Activated T-helper 1 cell treated with Interleukin-2 at 50 U/mL for 16 hours (primary cell): ENCODE measurements at regions not wholly inside any gene's neighbourhood (a gene's known extent, or its start where the extent isn't known, plus 50 kb on each side); places are given as distances from the start of the nearest gene placed in this dataset.
"Not testable (repeated sequence)": the region's sequence is repeated elsewhere in the genome, so short reads cannot be mapped to it uniquely, and the experiment has no call there.

Experiments
- DNase-seq: peaks from one replicate; pipeline ENCODE4 v3.0.0-alpha.2; 2020; ENCODE audit warnings: low read depth

DNA sequence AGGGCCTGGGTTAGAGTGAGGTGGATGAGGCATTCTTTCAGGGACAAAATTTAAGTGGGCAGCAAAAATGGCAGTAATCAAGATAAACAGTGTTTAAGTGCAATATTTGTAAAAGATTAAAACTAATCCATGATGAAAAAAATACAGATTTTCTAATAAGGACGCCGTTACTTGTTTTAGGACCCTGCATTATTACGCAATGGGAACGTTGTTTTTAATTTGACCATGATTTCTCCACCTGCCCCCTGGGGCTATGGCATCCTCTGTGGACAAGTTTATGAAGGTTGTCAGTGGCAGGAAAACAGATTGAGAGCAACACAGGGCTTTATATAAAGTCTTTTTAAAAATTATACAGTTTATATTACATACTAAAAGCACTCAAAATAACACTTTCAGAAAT lies 380.6 kb upstream of the PHF14 start:
- no peak for DNase-seq

DNA sequence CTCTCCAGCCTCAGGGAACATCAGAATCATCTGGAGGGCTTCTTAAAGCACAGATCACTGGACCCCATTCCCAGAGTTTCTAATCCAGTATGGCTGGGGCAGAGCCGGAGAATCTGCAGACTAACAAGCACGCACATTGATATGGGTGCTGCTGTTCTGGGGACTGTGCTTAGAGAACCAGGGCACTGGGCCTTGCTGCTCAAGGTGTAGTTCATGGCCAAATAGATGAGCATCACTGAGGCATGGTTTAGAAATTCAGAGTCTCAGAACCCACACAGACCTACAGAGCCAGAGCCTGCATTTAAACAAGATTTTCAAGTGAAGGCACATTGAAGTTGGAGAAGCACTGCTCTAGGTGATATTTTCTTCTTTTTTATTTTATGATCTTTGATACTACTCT lies 376.8 kb upstream of the PHF14 start:
- DNase-seq = no peak

DNA sequence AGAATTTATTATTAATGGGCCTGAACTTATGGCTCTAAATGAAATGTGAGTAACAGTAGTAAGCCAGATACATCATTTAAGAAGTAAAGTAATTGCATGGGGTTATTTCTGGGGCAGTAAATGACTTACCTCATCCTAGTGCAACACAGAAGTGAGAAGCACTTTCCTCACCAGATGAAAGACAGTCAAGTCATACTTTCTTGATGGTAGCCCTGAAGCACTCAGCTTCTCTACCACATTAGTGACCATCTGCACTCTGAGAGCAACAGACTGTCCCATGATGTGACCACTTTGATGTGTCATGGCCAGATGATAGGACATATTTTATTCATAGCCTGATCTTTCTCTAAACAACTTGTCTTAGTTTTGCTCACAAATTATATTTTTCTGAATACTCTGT lies 369.5 kb upstream of the PHF14 start:
- DNase-seq = no peak

- DNase-seq = no peak
Observed at GRCh38 chr7:10612950-10613349, 360.7 kb upstream of the PHF14 start.

DNA sequence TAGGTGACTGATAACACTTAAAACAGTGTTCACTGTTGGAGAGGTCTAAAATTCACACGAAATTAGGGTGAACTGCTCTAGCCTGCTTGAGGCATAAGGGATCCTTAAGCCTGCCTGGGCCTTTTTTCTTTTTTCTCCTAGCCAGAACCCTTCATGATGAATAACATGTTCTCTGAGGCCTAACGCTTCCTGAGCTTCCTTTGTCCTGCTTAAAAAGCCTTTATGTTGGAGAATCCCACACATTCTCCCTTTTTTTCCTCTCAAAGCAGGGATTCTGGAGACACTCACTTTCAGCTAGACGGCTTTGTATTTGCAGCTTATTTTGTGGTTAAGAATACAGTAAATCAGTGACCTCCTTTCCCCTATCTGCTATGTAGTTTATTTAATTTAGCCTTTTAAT lies 354.7 kb upstream of the PHF14 start:
- DNase-seq = no peak

DNA sequence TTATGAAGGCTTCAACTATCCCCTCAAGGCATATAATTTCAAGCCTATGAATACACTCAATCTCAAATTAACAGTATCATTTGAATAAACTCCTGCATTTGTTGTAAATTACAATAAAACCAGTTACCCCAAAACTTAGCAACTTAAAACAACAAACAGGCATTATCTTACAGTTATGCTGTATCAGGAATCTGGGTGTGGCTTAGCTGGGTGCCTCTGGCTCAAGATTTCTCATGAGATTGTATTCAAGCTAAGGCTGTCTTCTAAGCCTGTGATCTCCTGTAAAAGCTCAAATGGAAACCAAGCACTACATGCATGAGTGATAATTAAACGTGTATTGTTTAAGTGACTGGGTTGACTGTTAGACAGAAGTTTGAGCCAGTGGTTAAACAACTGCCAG lies 341.0 kb upstream of the PHF14 start:
- DNase-seq = no peak

DNA sequence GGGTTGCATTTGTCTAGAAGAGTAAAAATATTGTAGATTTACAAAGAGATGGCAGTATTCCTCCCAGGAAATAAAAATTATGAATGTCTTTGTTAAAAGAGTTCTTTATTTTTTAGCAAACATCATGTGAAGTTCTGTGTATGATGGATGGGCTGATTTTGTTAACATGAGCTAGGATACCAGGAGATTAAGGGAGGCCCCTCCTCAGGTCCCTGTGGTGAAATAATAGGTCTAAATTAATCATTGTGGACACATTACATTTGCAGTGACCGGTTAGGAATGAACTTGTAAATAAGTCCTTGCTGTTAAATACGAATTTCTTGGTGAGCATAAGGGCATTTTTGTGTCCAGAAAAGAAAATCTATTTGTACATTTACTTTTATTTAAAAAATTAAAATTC lies 339.4 kb upstream of the PHF14 start:
- no peak for DNase-seq

DNA sequence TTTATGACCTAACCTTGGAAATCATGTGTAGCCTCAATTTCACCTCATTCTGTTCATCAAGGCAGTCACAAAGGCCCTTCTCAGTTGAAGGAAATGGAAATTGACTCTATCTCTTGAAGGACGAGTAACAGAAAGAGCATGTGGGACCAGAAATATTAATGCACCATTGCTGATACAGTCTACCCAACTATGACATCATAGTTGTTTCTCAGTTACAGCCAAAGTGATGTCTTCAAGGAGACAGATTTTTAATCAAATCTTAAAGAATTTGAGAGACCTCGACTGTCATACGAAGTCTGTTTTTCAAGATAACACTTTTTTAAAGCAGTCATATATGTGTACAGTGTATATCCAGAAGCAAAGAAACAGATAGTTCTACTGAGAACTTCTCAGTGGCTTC lies 335.7 kb upstream of the PHF14 start:
- DNase-seq = no peak

DNA sequence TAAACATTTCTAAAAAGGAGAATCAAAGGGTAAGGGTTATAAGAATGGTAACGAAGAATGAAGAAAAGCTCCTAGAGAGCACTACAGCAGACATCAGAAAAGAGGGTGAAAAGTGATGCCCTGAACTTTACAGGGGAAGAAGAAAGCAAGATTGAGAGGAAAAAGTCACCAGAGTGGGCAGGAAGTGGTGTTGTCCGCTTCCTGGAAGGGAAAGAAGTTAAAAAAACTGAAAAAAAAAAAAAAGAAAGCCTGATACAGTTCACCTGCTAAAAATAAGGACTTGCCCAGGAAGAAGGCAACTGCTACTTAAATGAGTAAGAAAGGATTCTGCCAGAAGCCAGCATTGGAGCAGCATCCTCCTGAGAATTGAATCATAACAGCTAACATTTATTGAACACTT lies 330.1 kb upstream of the PHF14 start:
- DNase-seq = no peak

DNA sequence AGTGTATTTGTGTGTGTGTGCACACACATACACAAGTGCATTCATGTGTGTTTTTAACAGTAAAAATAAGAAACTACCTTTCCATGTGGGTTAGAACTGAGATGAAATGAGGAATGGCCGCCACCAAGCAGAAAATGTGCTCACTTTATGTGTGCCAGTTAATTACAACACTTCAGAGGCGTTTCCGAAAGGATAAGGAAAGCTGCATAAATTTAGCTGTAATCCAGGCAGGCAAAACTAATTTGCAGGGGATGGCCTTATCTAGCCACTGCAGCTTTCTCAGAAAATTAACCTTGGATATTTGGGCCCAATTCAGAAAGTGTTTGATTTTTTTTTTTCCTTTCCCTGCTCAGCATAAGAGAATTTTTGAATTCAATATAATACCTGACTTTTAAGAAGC lies 328.8 kb upstream of the PHF14 start:
- no peak for DNase-seq

DNA sequence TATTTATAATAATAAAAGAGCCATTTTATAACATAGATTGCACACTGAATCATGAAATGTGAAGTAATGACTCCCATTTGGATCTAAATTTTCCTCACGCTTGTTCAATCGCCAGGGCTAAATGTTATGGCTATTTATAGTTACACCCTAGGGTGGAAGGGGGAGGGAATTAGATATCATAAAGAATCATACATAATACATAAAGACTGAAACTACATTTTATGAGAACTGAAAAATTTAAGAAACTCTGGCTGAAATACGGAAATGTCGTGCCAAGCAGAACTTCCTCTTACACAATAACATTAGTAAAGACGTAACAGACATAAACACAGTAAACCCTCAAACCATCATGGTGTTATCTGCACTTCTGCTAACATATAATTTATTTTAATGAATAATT lies 327.5 kb upstream of the PHF14 start:
- DNase-seq = no peak

- DNase-seq = no peak
Observed at GRCh38 chr7:10648289-10648688, 325.4 kb upstream of the PHF14 start.

DNA sequence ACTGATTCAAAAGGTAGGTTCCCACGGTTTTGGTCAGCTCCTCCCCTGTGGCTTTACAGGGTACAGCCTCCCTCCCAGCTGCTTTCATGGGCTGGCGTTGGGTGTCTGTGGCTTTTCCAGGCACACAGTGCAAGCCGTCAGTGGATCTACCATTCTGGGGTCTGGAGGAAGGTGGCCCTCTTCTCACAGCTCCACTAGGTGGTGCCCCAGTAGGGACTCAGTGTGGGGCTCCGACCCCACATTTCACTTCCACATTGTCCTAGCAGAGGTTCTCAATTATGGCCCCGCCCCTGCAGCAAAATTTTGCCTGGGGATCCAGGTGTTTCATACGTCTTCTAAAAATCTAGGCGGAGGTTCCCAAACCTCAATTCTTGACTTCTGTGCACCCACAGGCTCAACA lies 324.6 kb upstream of the PHF14 start:
- DNase-seq = not testable (repeated sequence)

DNA sequence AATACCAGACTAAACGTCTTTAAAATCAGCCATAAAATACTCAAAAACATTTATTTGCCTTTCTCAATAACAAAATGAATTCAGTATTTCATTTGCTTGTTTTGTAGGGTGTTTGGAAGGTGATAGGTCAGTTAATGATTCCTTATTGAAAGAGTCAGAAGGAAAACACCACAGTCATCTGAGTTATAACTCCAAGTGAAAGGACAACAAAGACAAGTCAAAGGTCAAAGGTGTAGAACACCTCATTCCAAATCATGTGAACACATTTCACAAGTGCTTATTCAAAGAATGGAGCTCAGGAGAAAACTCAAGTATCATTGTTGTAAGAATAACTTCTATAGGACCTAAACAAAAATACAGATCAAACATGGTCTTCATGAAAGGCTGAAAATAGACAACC lies 318.6 kb upstream of the PHF14 start:
- no peak for DNase-seq

GRCh38 chr7:10657201-10657600 lies 316.5 kb upstream of the PHF14 start:
- no peak for DNase-seq

- DNase-seq = no peak
Observed at GRCh38 chr7:10657837-10658236, 315.8 kb upstream of the PHF14 start.

- no peak for DNase-seq
Observed at GRCh38 chr7:10662491-10662890, 311.2 kb upstream of the PHF14 start.

GRCh38 chr7:10662982-10663884 lies 310.4 kb upstream of the PHF14 start:
- no peak for DNase-seq

GRCh38 chr7:10672186-10672585 lies 301.5 kb upstream of the PHF14 start:
- no peak for DNase-seq

- DNase-seq = no peak
Observed at GRCh38 chr7:10677211-10677610, 296.5 kb upstream of the PHF14 start.

DNA sequence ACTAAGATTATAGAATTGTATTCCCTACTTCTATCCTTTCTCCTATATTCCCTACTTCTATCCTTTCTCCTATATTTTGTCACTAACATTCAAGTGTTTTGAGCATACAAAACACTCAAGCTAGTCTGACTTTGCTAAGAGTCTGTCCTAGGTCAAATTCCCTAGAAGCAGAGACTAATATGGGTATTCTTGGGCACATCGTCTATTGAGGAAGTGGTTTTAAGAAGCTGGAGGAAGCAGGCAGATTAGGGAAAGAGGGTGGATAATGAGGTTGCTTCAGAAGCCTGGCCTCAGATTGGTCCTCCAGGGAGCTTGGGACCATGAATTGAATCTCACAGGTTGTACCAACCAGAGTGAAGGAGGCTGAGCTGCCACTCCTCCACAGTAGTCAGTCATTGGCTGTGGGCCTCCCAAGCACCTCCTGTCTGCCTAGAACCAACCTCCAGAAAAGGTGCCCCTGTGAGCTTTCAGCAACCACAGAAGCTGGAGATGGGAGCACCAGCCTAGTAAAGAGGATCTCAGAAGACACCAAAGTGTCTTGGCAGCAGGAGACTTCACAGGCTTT lies 295.9 kb upstream of the PHF14 start:
- no peak for DNase-seq

DNA sequence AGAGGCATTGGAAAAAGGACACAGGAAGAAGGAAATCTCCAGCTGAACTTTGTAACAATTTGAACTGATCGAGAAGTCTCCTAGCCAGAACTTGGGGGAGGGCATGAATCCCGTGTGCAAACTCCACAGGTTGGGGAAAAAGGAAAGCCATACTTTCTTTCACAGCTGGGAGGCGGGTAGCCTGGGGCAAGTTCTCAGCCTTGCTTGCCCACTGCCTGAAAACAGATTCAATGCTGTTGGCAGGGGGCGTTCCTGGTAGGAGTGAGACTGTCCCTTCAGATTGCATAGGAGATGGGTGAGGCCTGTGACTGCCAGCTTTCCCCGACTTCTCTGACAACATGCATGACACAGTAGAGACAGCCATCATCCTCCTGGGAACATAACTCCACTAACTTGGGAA lies 289.1 kb upstream of the PHF14 start:
- DNase-seq = no peak

GRCh38 chr7:10685040-10685439 lies 288.6 kb upstream of the PHF14 start:
- no peak for DNase-seq

DNA sequence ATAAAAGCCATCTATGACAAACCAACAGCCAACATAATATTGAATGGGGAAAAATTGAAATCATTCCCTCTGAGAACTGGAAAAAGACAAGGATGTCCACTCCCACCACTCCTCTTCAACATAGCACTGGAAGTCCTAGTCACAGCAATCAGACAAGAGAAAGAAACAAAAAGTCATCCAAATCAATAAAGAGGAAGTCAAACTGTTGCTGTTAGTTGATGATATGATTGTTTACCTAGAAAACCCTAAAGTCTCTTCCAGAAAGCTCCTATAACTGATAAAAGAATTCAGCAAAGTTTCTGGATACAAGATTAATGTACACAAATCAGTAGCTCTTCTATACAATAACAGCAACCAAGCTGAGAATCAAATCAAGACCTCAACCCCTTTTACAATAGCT lies 285.1 kb upstream of the PHF14 start:
- no peak for DNase-seq
